Activated T-cell treated with anti-CD3 and anti-CD28 coated beads, Interleukin-2, amount 50 U/mL, for 4 hours (primary cell): ENCODE measurements at regions not wholly inside any gene's neighbourhood (a gene's known extent, or its start where the extent isn't known, plus 50 kb on each side); places are given as distances from the start of the nearest gene placed in this dataset.
"Not testable (repeated sequence)": the region's sequence is repeated elsewhere in the genome, so short reads cannot be mapped to it uniquely, and the experiment has no call there.

Source experiments
- ATAC-seq, 2 donors: fragments of 200-7000 bp; cut with Tn5 transposase; one replicate each; pipeline ENCODE4 v1.10.0; 2021
- DNase-seq: peaks from one replicate; pipeline ENCODE4 v3.0.0-alpha.2; 2020
- H3K27me3 Mint-ChIP-seq: one replicate; pipeline ENCODE4 v1.8.0; 2021; ENCODE audit warnings: low read depth, mixed read lengths
- H3K36me3 Mint-ChIP-seq: one replicate; pipeline ENCODE4 v1.8.0; 2022; ENCODE audit warnings: mixed read lengths; ENCODE audit not compliant: insufficient read depth
- H3K4me1 Mint-ChIP-seq: one replicate; pipeline ENCODE4 v1.8.0; 2021; ENCODE audit warnings: low read depth, mixed read lengths
- H3K4me3 Mint-ChIP-seq: one replicate; pipeline ENCODE4 v1.8.0; 2021; ENCODE audit warnings: mild to moderate bottlenecking, moderate library complexity, mixed read lengths
- H3K9me3 Mint-ChIP-seq: one replicate; pipeline ENCODE4 v1.8.0; 2021; ENCODE audit warnings: mixed read lengths

DNA sequence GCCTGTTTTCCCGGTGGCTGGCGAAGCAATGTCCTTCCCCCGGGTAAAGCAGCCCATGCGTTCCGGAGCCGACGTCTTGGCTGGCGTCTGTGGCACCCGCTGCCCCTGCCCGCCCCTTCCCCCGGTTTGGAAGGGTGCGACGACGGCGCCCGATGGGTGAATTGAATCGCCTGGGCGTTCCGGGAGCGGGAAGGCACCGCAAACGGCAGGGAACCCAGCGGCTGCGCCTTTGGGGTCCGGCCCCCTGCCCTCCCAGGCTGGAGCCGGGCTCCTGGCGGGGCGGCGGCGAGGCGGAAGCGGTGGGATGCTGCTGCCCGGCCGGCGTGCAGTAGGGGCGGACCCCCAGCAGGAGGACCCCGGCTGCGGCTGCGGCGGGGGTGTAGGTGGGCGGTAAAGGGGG is 123.6 kb upstream of the RHOU start:
- H3K36me3 Mint-ChIP-seq, ATAC-seq, DNase-seq, H3K4me1 Mint-ChIP-seq, H3K27me3 Mint-ChIP-seq, H3K4me3 Mint-ChIP-seq, H3K9me3 Mint-ChIP-seq: not testable (repeated sequence)

DNA sequence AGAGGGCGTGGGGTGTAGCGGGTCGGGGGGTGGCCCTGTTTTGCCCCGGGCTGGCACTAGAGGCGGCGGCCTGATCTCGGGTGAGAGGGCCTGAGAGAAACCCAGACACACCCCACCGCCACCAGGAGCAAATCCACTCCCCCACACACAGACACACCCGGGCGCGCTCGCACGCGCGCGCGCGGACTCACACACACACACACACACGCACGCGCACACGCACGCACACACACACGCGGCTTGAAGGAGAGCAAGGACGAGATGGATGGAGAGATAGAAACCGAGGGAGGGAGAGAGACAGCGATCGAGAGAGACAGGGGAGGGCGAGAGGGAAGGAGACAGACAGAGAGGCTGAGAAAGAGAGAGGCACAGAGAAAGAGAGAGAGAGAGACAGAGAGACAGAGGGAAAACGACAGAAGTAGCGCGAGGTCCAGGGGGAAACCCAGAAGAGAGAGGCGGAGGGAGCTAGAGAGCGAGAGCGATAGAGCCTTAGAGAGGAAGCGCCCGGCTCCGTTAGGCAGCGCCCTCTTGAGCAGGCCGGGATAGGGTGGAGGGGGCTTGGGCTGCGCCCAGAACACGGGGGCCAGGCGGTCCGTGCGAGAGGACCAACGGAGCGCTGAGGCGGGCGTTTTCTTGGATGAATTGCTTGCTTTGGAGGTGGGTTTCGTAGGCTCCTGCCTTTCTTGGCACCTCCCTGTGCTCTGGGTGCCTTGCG is 113.1 kb upstream of the RHOU start:
- H3K4me3 Mint-ChIP-seq, DNase-seq, H3K27me3 Mint-ChIP-seq, ATAC-seq, H3K4me1 Mint-ChIP-seq, H3K9me3 Mint-ChIP-seq, H3K36me3 Mint-ChIP-seq: not testable (repeated sequence)

DNA sequence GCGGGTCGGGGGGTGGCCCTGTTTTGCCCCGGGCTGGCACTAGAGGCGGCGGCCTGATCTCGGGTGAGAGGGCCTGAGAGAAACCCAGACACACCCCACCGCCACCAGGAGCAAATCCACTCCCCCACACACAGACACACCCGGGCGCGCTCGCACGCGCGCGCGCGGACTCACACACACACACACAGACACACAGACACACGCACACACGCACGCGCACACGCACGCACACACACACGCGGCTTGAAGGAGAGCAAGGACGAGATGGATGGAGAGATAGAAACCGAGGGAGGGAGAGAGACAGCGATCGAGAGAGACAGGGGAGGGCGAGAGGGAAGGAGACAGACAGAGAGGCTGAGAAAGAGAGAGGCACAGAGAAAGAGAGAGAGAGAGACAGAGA is 108.8 kb upstream of the RHOU start:
- H3K27me3 Mint-ChIP-seq, H3K36me3 Mint-ChIP-seq, H3K4me3 Mint-ChIP-seq, H3K4me1 Mint-ChIP-seq, H3K9me3 Mint-ChIP-seq, ATAC-seq, DNase-seq: not testable (repeated sequence)

DNA sequence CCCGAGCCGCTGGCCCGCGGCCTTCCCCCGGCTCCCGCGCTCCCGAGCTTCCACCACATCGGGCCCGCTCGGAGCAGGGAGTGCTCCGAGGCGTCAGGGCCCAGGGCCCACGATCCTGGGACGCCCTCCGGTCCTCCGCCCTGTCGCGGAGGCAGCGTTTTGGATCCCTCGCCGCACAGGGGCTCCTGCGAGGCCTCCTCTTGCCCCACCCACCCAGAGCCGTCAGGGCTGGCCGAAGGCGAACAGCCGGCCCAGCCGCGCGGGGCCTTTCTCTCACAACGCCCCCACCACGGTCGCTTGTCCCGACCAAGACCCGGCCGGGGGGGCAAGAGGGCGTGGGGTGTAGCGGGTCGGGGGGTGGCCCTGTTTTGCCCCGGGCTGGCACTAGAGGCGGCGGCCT is 102.4 kb upstream of the RHOU start:
- not testable (repeated sequence) for H3K4me1 Mint-ChIP-seq, H3K27me3 Mint-ChIP-seq, ATAC-seq, H3K4me3 Mint-ChIP-seq, DNase-seq, H3K36me3 Mint-ChIP-seq, H3K9me3 Mint-ChIP-seq

DNA sequence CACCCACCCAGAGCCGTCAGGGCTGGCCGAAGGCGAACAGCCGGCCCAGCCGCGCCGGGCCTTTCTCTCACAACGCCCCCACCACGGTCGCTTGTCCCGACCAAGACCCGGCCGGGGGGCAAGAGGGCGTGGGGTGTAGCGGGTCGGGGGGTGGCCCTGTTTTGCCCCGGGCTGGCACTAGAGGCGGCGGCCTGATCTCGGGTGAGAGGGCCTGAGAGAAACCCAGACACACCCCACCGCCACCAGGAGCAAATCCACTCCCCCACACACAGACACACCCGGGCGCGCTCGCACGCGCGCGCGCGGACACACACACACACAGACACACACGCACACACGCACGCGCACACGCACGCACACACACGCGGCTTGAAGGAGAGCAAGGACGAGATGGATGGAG is 100.0 kb upstream of the RHOU start:
- H3K36me3 Mint-ChIP-seq, H3K27me3 Mint-ChIP-seq, H3K4me1 Mint-ChIP-seq, H3K9me3 Mint-ChIP-seq, H3K4me3 Mint-ChIP-seq, ATAC-seq: not testable (repeated sequence)
- DNase-seq = peak; percentile 55

DNA sequence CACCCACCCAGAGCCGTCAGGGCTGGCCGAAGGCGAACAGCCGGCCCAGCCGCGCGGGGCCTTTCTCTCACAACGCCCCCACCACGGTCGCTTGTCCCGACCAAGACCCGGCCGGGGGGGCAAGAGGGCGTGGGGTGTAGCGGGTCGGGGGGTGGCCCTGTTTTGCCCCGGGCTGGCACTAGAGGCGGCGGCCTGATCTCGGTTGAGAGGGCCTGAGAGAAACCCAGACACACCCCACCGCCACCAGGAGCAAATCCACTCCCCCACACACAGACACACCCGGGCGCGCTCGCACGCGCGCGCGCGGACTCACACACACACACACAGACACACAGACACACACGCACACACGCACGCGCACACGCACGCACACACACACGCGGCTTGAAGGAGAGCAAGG is 97.8 kb upstream of the RHOU start:
- ATAC-seq, DNase-seq, H3K4me1 Mint-ChIP-seq: not testable (repeated sequence)

DNA sequence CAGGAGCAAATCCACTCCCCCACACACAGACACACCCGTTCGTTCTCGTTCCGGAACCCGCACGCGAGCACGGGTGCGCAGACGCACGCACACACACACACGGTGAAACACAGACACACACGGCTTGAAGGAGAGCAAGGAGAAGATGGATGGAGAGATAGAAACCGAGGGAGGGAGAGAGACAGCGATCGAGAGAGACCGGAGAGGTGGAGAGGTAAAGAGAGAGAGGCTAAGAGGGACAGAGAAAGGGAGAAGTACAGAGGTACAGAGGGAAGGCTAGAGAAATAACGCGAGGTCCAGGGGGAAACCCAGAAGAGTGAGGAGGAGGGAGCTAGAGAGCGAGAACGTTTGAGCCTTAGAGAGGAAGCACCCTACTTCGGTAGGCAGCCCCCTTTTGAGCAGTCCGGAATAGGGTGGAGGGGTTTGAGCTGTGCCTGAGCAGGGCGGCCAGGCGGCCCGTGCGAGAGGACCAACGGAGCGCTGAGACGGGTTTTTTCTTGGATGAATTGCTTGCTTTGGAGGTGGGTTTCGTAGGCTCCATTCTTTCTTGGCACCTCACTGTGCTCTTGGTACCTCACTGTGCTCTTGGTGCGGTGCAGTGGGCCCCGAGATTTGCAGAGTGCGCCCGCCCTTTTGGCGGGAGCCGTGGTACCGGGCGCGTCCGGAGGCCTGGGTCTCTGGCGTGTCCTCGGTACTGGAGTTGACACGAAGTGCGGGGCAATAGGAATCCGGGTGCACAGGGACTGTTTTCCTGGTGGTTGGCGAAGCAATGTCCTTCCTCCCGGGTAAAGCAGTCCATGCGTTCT is 88.4 kb upstream of the RHOU start:
- Mint-ChIP-seq H3K4me1 (peaks cover 27% of the 10 kb centered on the region), H3K27me3 (peaks cover 51% of the 10 kb centered on the region), H3K4me3 (peak overlapping the region; percentile 81), H3K36me3 (no peaks in the 10 kb centered on the region), H3K9me3 (no peaks in the 10 kb centered on the region)
- peak; percentile 73 to 78 for ATAC-seq
- peak; percentile 26 for DNase-seq

More for the DNA sequence above, 97.8 kb upstream of the RHOU start:
- H3K27me3 Mint-ChIP-seq, H3K36me3 Mint-ChIP-seq, H3K4me3 Mint-ChIP-seq, H3K9me3 Mint-ChIP-seq: not testable (repeated sequence)

DNA sequence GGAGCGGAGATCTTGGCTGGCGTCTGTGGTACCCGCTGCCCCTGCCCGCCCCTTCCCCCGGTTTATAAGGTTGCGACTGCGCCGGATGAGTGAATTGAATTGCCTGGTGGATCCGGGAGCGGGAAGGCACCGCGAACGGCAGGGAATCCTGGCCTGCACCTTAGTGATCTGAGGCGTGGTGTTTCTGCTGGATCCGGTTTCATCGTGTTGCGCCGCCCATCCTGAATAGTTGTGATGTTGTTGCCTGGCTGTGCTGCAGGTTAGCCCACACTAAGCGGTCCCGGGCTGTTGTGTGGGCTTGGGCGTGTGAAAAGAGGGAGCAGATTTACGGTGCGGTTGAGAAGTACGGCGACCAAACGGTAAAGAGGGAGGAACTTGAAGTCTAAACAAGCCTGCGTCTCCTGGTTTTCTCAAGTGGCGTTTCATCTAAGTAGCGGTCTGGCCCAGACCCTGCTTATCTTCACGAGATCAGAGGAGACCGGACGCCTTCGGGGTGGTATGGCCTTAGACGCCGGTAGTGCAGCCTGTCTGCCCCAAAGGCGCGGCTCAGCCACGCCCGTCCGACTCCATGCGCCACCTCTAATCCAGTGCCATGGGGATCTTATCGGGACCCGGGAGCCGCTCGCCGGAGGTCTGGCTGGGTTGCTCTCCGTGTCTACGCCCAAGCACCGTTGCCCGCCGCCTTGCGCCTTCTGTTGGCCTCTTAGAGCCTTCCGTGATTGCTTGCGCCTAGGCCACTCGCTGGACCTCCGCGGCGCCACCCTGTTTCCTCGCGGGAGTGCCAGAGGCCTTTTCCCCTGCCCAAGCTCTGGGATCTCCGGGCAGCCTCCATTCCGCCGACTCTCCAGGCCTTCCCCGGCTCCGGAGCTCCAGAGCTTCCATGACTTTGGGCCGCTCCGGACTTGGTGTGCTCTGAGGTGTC is 87.5 kb upstream of the RHOU start:
- peak; percentile 14 to 25 for ATAC-seq
- H3K4me3 Mint-ChIP-seq = peak overlapping the region; percentile 81
- no peaks in the 10 kb centered on the region for H3K36me3 Mint-ChIP-seq
- no peak for DNase-seq
- peaks cover 55% of the 10 kb centered on the region for H3K27me3 Mint-ChIP-seq
- no peaks in the 10 kb centered on the region for H3K9me3 Mint-ChIP-seq
- peaks cover 27% of the 10 kb centered on the region for H3K4me1 Mint-ChIP-seq

DNA sequence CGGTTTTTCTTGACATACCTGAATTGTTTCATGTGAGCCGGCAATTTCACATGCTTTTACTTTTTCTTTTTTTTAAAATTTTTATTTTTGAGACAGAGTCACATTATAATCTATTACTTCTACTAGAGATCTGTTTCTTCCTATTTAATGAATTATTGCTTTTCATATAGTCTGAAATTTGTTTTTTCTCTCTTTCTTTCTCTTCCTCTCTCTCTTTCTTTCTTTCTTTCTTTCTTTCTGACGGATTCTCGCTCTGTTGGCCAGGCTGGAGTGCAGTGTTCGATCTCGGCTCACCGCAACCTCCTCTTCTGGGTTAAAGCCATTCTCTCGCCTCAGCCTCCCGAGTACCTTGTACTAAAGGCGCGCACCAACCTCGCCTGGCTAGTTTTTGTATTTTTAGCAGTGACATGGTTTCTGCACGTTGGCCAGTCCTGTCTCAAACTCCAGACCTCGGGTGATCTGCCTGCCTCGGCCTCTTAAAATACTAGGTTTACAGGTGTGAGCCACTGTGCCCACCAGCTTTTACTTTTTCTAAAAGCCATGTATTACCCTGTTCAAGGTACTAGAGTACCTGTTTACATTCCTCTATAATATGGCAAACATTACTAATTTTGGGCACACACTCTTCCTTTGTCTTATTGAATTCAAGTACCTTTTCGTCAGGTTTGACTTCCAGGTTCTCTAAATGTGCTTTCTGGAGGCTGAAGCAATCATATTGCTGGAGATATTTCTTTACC is 86.5 kb upstream of the RHOU start:
- no peak for DNase-seq
- peak overlapping the region; percentile 81 for H3K4me3 Mint-ChIP-seq
- ATAC-seq = no peak
- H3K36me3 Mint-ChIP-seq = no peaks in the 10 kb centered on the region
- H3K4me1 Mint-ChIP-seq = peaks cover 27% of the 10 kb centered on the region
- no peaks in the 10 kb centered on the region for H3K9me3 Mint-ChIP-seq
- H3K27me3 Mint-ChIP-seq = peaks cover 59% of the 10 kb centered on the region

DNA sequence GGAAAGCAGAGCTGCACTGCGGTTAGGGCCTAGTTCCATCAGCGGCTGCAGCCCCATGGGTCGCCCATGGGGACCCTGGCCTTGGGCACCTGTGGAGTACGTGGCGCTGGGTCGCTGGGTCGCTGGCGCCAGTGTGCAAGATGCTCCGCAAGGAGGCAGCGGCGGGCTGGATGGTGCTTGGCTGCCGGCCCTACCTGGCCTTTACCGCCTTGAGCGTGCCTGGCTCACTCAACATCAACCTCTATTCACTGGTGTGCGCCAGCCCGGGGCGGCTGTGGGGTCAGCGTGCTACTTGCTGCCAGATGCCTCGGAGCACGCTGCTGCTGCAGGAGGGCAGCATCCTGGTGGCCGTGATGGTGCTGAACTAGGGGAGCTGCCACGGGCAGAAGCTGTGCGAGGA is 85.1 kb upstream of the RHOU start:
- H3K27me3 Mint-ChIP-seq = peaks cover 69% of the 10 kb centered on the region
- H3K4me3 Mint-ChIP-seq = no peak overlapping the region
- peaks cover 27% of the 10 kb centered on the region for H3K4me1 Mint-ChIP-seq
- no peaks in the 10 kb centered on the region for H3K36me3 Mint-ChIP-seq
- DNase-seq (no peak), ATAC-seq (no peak)
- no peaks in the 10 kb centered on the region for H3K9me3 Mint-ChIP-seq

DNA sequence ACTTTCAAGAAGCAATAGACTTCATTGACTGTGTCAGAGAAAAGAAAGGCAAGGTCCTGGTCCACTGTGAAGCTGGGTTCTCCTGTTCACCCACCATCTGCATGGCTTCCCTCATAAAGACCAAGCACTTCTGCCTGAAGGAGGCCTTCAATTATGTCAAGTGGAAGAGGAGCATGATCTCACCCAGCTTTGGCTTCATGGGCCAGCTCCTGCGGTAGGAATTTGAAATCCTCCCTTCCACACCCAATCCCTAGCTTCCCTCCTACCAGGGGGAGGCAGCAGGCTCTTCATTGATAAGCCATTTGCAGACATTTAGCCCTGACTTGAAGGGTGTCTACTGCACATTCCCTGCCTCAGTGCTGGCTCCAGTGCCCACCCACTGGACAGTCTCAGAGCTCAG is 84.3 kb upstream of the RHOU start:
- peaks cover 27% of the 10 kb centered on the region for H3K4me1 Mint-ChIP-seq
- no peaks in the 10 kb centered on the region for H3K9me3 Mint-ChIP-seq
- no peak overlapping the region for H3K4me3 Mint-ChIP-seq

DNA sequence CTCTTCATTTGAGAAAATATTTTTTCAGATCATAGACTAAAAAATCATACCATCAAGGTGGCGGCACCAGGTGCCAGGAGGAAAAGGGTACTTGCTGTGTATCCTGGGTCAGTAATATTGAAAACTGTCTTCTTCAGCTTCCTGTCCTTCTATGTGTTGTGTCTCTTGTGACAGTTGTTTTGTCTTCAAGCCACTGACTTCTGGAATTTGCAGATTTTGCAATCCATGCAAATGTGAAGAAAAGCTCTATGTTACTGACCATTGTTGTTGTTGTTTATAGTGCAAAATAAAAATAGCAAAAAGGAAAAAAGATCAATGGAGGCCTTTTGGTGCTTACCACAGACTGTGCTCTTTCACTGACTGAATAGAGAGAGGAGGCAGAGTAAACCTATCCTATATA is 83.2 kb upstream of the RHOU start:
- Mint-ChIP-seq H3K9me3 (no peaks in the 10 kb centered on the region), H3K36me3 (no peaks in the 10 kb centered on the region), H3K4me3 (no peak overlapping the region), H3K4me1 (peaks cover 21% of the 10 kb centered on the region), H3K27me3 (peaks cover 76% of the 10 kb centered on the region)
- no peak for DNase-seq
- no peak for ATAC-seq

More for the DNA sequence above, 84.3 kb upstream of the RHOU start:
- no peak for ATAC-seq
- no peak for DNase-seq
- Mint-ChIP-seq H3K27me3 (peaks cover 75% of the 10 kb centered on the region), H3K36me3 (no peaks in the 10 kb centered on the region)

DNA sequence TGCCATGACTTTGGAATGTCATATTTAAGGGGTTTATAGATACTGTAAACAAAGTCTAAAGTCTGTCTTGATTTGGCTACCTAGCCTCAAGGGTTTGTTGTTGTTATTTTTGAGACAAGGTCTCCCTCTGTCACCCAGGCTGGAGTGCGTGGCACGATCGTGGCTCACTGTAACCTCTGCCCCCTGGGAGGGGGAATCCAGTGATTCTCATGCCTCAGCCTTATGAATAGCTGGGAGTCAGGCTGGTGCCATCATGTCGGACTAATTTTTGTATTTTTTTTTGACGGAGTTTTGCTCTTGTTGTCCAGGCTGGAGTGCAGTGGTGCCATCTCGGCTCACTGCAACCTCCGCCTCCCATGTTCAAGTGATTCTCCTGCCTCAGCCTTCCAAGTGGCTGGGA is 82.2 kb upstream of the RHOU start:
- H3K4me3 Mint-ChIP-seq, DNase-seq, ATAC-seq, H3K9me3 Mint-ChIP-seq, H3K36me3 Mint-ChIP-seq: not testable (repeated sequence)
- Mint-ChIP-seq H3K4me1 (peaks cover 11% of the 10 kb centered on the region), H3K27me3 (peaks cover 71% of the 10 kb centered on the region)

DNA sequence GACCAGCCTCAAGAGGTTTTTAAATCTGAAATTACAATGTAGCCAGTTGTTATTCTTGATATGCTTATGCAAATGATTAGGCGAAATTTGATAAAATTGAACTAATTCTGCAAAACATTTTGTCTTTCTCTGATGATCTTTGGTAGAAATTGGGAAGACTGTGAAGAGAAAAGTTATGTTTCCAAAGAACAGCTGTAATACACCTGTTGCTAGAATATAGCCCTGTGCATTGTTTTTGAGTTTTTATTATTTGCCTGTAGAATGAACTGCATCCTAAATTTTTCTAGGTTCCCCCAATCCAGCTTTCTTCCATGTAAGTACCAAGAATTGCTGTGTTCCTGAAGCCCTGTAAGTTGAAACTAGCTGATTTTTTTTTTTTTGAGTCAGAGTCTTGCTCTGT is 81.5 kb upstream of the RHOU start:
- H3K27me3 Mint-ChIP-seq = peaks cover 68% of the 10 kb centered on the region
- H3K9me3 Mint-ChIP-seq = no peaks in the 10 kb centered on the region
- ATAC-seq = no peak
- no peak overlapping the region for H3K4me3 Mint-ChIP-seq
- no peak for DNase-seq
- H3K36me3 Mint-ChIP-seq = no peaks in the 10 kb centered on the region
- H3K4me1 Mint-ChIP-seq = peaks cover 4% of the 10 kb centered on the region
